ENCODE measurements at regions not wholly inside any gene's neighbourhood (a gene's known extent, or its start where the extent isn't known, plus 50 kb on each side); places are given as distances from the start of the nearest gene placed in this dataset.
"Not testable (repeated sequence)": the region's sequence is repeated elsewhere in the genome, so short reads cannot be mapped to it uniquely, and the experiment has no call there.

GRCh38 chr5:3481175-3481574 lies 114.5 kb upstream of the IRX1 start:
- no peak for DNase-seq

- no peak for DNase-seq
Measured at GRCh38 chr5:3475674-3476073, 120.0 kb upstream of the IRX1 start.

GRCh38 chr5:3466392-3466791 lies 129.2 kb upstream of the IRX1 start:
- DNase-seq: no peak

GRCh38 chr5:3460416-3460815 lies 135.2 kb upstream of the IRX1 start:
- DNase-seq: no peak

- no peak for DNase-seq
Measured at GRCh38 chr5:3456121-3456681, 139.4 kb upstream of the IRX1 start.

GRCh38 chr5:3454028-3454427 lies 141.6 kb upstream of the IRX1 start:
- DNase-seq: not testable (repeated sequence)

- no peak for DNase-seq
Measured at GRCh38 chr5:3452622-3453021, 143.0 kb upstream of the IRX1 start.

GRCh38 chr5:3451961-3452360 lies 143.7 kb upstream of the IRX1 start:
- DNase-seq: no peak

- DNase-seq: no peak
Measured at GRCh38 chr5:3449481-3449880, 146.2 kb upstream of the IRX1 start.

GRCh38 chr5:3446410-3446809 lies 149.2 kb upstream of the IRX1 start:
- DNase-seq: no peak

- DNase-seq: not testable (repeated sequence)
Measured at GRCh38 chr5:3445517-3445916, 150.1 kb upstream of the IRX1 start.

- no peak for DNase-seq
Measured at GRCh38 chr5:3432135-3432534, 163.5 kb upstream of the IRX1 start.

GRCh38 chr5:3430691-3431090 lies 164.9 kb upstream of the IRX1 start:
- no peak for DNase-seq

- DNase-seq: no peak
Measured at GRCh38 chr5:3429962-3430361, 165.7 kb upstream of the IRX1 start.

- no peak for DNase-seq
Measured at GRCh38 chr5:3428334-3428733, 167.3 kb upstream of the IRX1 start.

GRCh38 chr5:3424946-3425345 lies 170.7 kb upstream of the IRX1 start:
- DNase-seq: no peak

- no peak for DNase-seq
Measured at GRCh38 chr5:3417376-3417943, 178.2 kb upstream of the IRX1 start.

GRCh38 chr5:3414371-3414770 lies 181.3 kb upstream of the IRX1 start:
- no peak for DNase-seq

- no peak for DNase-seq
Measured at GRCh38 chr5:3412146-3412545, 183.5 kb upstream of the IRX1 start.

GRCh38 chr5:3411363-3411762 lies 184.3 kb upstream of the IRX1 start:
- no peak for DNase-seq

GRCh38 chr5:3401635-3402034 lies 194.0 kb upstream of the IRX1 start:
- no peak for DNase-seq

GRCh38 chr5:3400659-3401058 lies 195.0 kb upstream of the IRX1 start:
- DNase-seq: no peak

GRCh38 chr5:3394891-3395599 lies 200.6 kb upstream of the IRX1 start:
- DNase-seq: no peak

GRCh38 chr5:3393920-3394597 lies 201.6 kb upstream of the IRX1 start:
- no peak for DNase-seq

All from hippocampal formation (tissue), 2 donors.